GM18909 (cell line): ENCODE measurements at regions not wholly inside any gene's neighbourhood (a gene's known extent, or its start where the extent isn't known, plus 50 kb on each side); places are given as distances from the start of the nearest gene placed in this dataset.
"Not testable (repeated sequence)": the region's sequence is repeated elsewhere in the genome, so short reads cannot be mapped to it uniquely, and the experiment has no call there.

Experiments
- ATAC-seq: cut with Tn5 transposase; IDR thresholded peaks from one replicate; pipeline ENCODE4 v1.9.1; 2021; ENCODE audit warnings: mild to moderate bottlenecking; ENCODE audit not compliant: unreplicated experiment, poor library complexity

GRCh38 chrX:83588409-83588808 is 80.3 kb downstream of the POU3F4 start:
- ATAC-seq, result no peak

- ATAC-seq, result no peak
These were observed 85.7 kb downstream of the POU3F4 start for GRCh38 chrX:83593634-83594294.

GRCh38 chrX:83630662-83631061 is 122.6 kb downstream of the POU3F4 start:
- no peak for ATAC-seq

GRCh38 chrX:83649706-83650105 is 141.6 kb downstream of the POU3F4 start:
- ATAC-seq, result not testable (repeated sequence)

GRCh38 chrX:83658731-83659130 is 150.6 kb downstream of the POU3F4 start:
- peak; percentile 73 for ATAC-seq
